ENCODE measurements at regions not wholly inside any gene's neighbourhood (a gene's known extent, or its start where the extent isn't known, plus 50 kb on each side); places are given as distances from the start of the nearest gene placed in this dataset.

DNA sequence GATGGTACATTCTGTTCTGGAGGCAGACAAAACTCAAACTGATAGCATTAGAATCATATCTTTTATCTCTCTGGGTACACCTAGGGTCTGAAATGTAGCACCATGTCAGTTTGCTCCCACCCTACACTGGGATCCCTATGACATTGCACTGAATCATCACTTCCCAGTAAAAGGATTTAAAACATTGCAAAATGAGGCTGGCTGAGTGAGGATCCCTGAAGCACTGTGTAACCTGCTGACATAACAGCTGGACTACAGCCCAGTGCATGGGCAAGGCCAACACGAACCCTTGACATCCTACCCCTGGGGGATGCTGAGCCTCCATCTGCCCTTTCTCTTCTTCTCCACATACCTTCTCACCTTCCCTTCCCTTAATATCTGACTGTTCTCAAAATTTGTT lies 253.2 kb downstream of the TTC32 start:
- Histone ChIP-seq H3K4me2 (no peak overlapping the region), H3K27me3 (ENCODE audit: insufficient read depth, low read depth) (no peaks in the 10 kb centered on the region), H2AFZ (no peak overlapping the region), H3F3A (ENCODE audit: insufficient read depth, low read depth) (peaks cover 7% of the 10 kb centered on the region), H4K20me1 (ENCODE audit: insufficient read depth) (no peaks in the 10 kb centered on the region), H3K79me2 (ENCODE audit: low read depth) (no peaks in the 10 kb centered on the region), H3K4me3 (no peak overlapping the region), H3K4me1 (replicated peaks; ENCODE audit: insufficient read depth) (peaks cover 25% of the 10 kb centered on the region), H3K9me3 (ENCODE audit: insufficient read depth, low read depth) (no peaks in the 10 kb centered on the region; the same call in 1 of the 2 replicates), H3K27ac (peak overlapping the region; percentile 76; the same call in 1 of the 2 replicates), H3K36me3 (ENCODE audit: low read depth) (no peaks in the 10 kb centered on the region; the same call in 1 of the 2 replicates), H3K9me2 (ENCODE audit: insufficient read depth) (no peaks in the 10 kb centered on the region)
- DNase-seq: no peak
- no peak for TF ChIP-seq EZH2 (IDR thresholded peaks at IDR 0.05; ENCODE audit: low read depth)
- no peak for TF ChIP-seq CTCF (conservative IDR thresholded peaks at IDR 0.05)
- POLR2A ChIA-PET (ENCODE audit: unreplicated experiment): no interaction called here
- intact Hi-C loops (cut with micrococcal nuclease; ENCODE audit: unreplicated experiment): no loop called here
- CTCF ChIA-PET: no interaction called here
- BruUV-seq (replicated peaks): no TSS peak

DNA sequence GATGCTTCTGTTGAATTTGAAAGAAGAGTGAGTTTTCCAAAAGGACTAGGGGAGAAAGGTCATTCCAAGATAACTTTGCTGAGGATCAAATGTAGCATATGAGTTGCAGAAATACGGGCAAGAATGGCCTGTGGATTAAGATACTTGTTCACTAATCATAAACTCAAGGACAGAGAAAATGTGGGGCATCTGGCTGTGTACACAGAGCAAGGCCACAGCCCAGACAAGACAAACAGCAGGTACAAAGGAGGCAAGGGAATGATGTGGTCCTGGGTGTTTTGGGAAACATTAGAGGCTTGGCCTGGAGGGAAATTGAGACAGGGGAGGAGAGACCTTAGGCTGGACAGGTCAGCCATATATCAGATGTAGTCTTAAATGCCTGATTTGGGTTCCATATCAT lies 254.8 kb downstream of the TTC32 start:
- Histone ChIP-seq H2AFZ (no peak overlapping the region), H3K4me3 (no peak overlapping the region), H3K27me3 (ENCODE audit: insufficient read depth, low read depth) (no peaks in the 10 kb centered on the region), H3F3A (ENCODE audit: insufficient read depth, low read depth) (peaks cover 7% of the 10 kb centered on the region), H3K9me2 (ENCODE audit: insufficient read depth) (no peaks in the 10 kb centered on the region), H3K27ac (no peak overlapping the region), H4K20me1 (ENCODE audit: insufficient read depth) (no peaks in the 10 kb centered on the region), H3K9me3 (ENCODE audit: insufficient read depth, low read depth) (no peaks in the 10 kb centered on the region; the same call in 1 of the 2 replicates), H3K4me1 (replicated peaks; ENCODE audit: insufficient read depth) (peaks cover 25% of the 10 kb centered on the region), H3K4me2 (no peak overlapping the region), H3K36me3 (ENCODE audit: low read depth) (no peaks in the 10 kb centered on the region; the same call in 1 of the 2 replicates), H3K79me2 (ENCODE audit: low read depth) (no peaks in the 10 kb centered on the region)
- ChIA-PET CTCF (no interaction called here), POLR2A (ENCODE audit: unreplicated experiment) (no interaction called here)
- intact Hi-C loops (cut with micrococcal nuclease; ENCODE audit: unreplicated experiment): no loop called here
- BruUV-seq (replicated peaks): no TSS peak
- DNase-seq: no peak
- TF ChIP-seq CTCF (conservative IDR thresholded peaks at IDR 0.05) (no peak), EZH2 (IDR thresholded peaks at IDR 0.05; ENCODE audit: low read depth) (no peak)

GRCh38 chr2:19644763-19645162 lies 257.0 kb downstream of the TTC32 start:
- Histone ChIP-seq H3K9me2 (ENCODE audit: insufficient read depth) (no peaks in the 10 kb centered on the region), H2AFZ (no peak overlapping the region), H3K36me3 (ENCODE audit: low read depth) (peaks cover 5% of the 10 kb centered on the region; the same call in 1 of the 2 replicates), H3K4me1 (replicated peaks; ENCODE audit: insufficient read depth) (peaks cover 15% of the 10 kb centered on the region), H3K27ac (no peak overlapping the region), H3K4me3 (no peak overlapping the region), H3F3A (ENCODE audit: insufficient read depth, low read depth) (no peaks in the 10 kb centered on the region), H3K4me2 (no peak overlapping the region), H3K9me3 (ENCODE audit: insufficient read depth, low read depth) (no peaks in the 10 kb centered on the region; the same call in 1 of the 2 replicates), H3K27me3 (ENCODE audit: insufficient read depth, low read depth) (no peaks in the 10 kb centered on the region), H3K79me2 (ENCODE audit: low read depth) (no peaks in the 10 kb centered on the region), H4K20me1 (ENCODE audit: insufficient read depth) (no peaks in the 10 kb centered on the region)
- BruUV-seq (replicated peaks): no TSS peak
- ChIA-PET POLR2A (ENCODE audit: unreplicated experiment) (no interaction called here), CTCF (no interaction called here)
- no peak for DNase-seq
- intact Hi-C loops (cut with micrococcal nuclease; ENCODE audit: unreplicated experiment): no loop called here
- TF ChIP-seq CTCF (conservative IDR thresholded peaks at IDR 0.05) (no peak), EZH2 (IDR thresholded peaks at IDR 0.05; ENCODE audit: low read depth) (no peak)
